Neural progenitor cell (in vitro differentiated cells): ENCODE measurements at regions not wholly inside any gene's neighbourhood (a gene's known extent, or its start where the extent isn't known, plus 50 kb on each side); places are given as distances from the start of the nearest gene placed in this dataset.

Experiments used
- DNase-seq: peaks from one replicate; pipeline ENCODE4 v3.0.0-alpha.2; 2016; ENCODE audit warnings: low spot score
- H2AFZ ChIP-seq: fragments of 200-600 bp; sonication (generic); replicated peaks from 2 replicates; pipeline ENCODE4 v1.6.1; 2016; ENCODE audit warnings: antibody characterized with exemption
- H3F3A ChIP-seq: fragments of 200-600 bp; sonication (generic); 2 replicates; pipeline ENCODE4 v1.6.1; 2016; ENCODE audit warnings: antibody characterized with exemption, low read depth
- H3K27ac ChIP-seq: fragments of 200-600 bp; sonication (generic); 2 replicates; pipeline ENCODE4 v1.5.1; 2016; ENCODE audit warnings: mild to moderate bottlenecking
- H3K27me3 ChIP-seq: fragments of 200-600 bp; sonication (generic); 2 replicates; pipeline ENCODE4 v1.6.1; 2016; ENCODE audit warnings: mild to moderate bottlenecking, moderate library complexity
- H3K36me3 ChIP-seq: fragments of 200-600 bp; sonication (generic); 2 replicates; pipeline ENCODE4 v1.5.1; 2016
- H3K4me1 ChIP-seq: fragments of 200-600 bp; sonication (generic); 2 replicates; pipeline ENCODE4 v1.6.1; 2016; ENCODE audit warnings: mixed run types
- H3K4me2 ChIP-seq: fragments of 200-600 bp; sonication (generic); 2 replicates; pipeline ENCODE4 v1.6.1; 2016
- H3K4me3 ChIP-seq: fragments of 200-600 bp; sonication (generic); 2 replicates; pipeline ENCODE4 v1.5.1; 2016
- H3K79me2 ChIP-seq: fragments of 200-600 bp; sonication (generic); 2 replicates; pipeline ENCODE4 v1.6.1; 2016; ENCODE audit warnings: low read depth
- H3K9ac ChIP-seq: fragments of 200-600 bp; sonication (generic); 2 replicates; pipeline ENCODE4 v1.6.1; 2016
- H3K9me3 ChIP-seq: fragments of 200-600 bp; sonication (generic); 2 replicates; pipeline ENCODE4 v1.5.1; 2016; ENCODE audit warnings: low read depth
- H4K20me1 ChIP-seq: fragments of 200-600 bp; sonication (generic); 2 replicates; pipeline ENCODE4 v1.6.1; 2016; ENCODE audit warnings: low read depth
- H3K27ac Mint-ChIP-seq: 3 replicates; pipeline ENCODE4 v1.8.0; 2021; ENCODE audit warnings: mixed read lengths
- H3K27me3 Mint-ChIP-seq: 2 replicates; pipeline ENCODE4 v1.8.0; 2022; ENCODE audit warnings: low read depth, mild to moderate bottlenecking, inconsistent platforms, moderate library complexity, mixed read lengths; ENCODE audit not compliant: insufficient read depth
- H3K36me3 Mint-ChIP-seq: 3 replicates; pipeline ENCODE4 v1.8.0; 2021; ENCODE audit warnings: mixed read lengths
- H3K4me1 Mint-ChIP-seq: 3 replicates; pipeline ENCODE4 v1.8.0; 2021; ENCODE audit warnings: mixed read lengths
- H3K4me3 Mint-ChIP-seq: 3 replicates; pipeline ENCODE4 v1.8.0; 2021; ENCODE audit warnings: mild to moderate bottlenecking, moderate library complexity, mixed read lengths
- H3K9me3 Mint-ChIP-seq: 3 replicates; pipeline ENCODE4 v1.8.0; 2020; ENCODE audit warnings: mixed read lengths
- EZH2 ChIP-seq: fragments of 200-600 bp; sonication (generic); IDR thresholded peaks from 2 replicates; pipeline ENCODE4 v1.6.1; 2017; ENCODE audit warnings: antibody characterized with exemption, mild to moderate bottlenecking, moderate library complexity
- EZH2phosphoT487 ChIP-seq: fragments of 200-600 bp; sonication (generic); IDR thresholded peaks from 2 replicates; pipeline ENCODE4 v1.6.1; 2017; ENCODE audit warnings: antibody characterized with exemption
- TF ChIP-seq, protein P1 (sequence below): fragments of 200-600 bp; sonication (generic); IDR thresholded peaks from 2 replicates; pipeline ENCODE4 v1.5.1; 2017; ENCODE audit warnings: antibody characterized with exemption, mild to moderate bottlenecking

DNA sequence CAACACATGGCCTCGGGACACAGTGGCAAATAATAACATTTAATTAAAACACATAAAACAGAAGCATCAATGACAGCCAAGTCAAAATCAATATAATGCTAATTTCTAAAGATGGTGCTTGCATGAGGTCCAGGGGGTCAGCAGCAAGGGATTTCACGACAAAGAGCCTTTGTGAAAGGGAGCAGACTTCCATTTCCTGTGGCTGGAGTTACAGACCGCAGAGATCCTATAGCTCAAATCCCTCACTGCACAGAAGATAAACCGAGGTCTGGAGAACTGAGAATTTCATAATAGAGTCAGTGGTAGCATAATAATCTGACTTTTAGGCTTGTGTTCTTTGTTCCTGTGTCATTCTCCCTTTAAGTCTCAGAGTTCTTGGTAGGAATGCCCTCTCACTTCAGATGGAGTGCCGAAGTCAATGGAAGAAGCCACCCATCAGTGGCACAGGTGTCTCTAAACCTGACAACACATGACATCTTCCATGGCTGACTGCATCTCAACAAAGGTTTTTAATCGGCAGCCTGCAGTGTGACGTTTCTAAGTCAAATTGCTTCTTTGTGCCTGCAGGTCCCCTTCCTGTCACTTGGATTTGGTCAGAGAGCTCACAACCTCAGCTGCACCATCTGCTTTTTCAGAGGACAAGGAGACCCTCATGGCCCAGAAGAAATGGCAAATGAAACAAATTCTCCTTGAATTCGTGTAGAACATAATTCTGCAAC is 67.4 kb downstream of the CARTPT start:
- Histone ChIP-seq H3K9me3 (no peaks in the 10 kb centered on the region), H3K36me3 (no peaks in the 10 kb centered on the region), H2AFZ (peak overlapping the region; percentile 18), H3K4me1 (peaks cover 20% of the 10 kb centered on the region), H3K79me2 (no peaks in the 10 kb centered on the region), H3K27me3 (no peaks in the 10 kb centered on the region), H3K27ac (no peak overlapping the region), H3F3A (peaks cover 11% of the 10 kb centered on the region), H3K9ac (no peak overlapping the region), H4K20me1 (no peaks in the 10 kb centered on the region), H3K4me3 (no peak overlapping the region), H3K4me2 (peak overlapping the region; percentile 36)
- Mint-ChIP-seq H3K27ac (peak overlapping the region; percentile 72), H3K27me3 (peaks cover 3% of the 10 kb centered on the region), H3K4me3 (no peak overlapping the region), H3K9me3 (peaks cover 12% of the 10 kb centered on the region), H3K4me1 (peaks cover 37% of the 10 kb centered on the region), H3K36me3 (peaks cover 1% of the 10 kb centered on the region)
- TF ChIP-seq, protein P1, sequence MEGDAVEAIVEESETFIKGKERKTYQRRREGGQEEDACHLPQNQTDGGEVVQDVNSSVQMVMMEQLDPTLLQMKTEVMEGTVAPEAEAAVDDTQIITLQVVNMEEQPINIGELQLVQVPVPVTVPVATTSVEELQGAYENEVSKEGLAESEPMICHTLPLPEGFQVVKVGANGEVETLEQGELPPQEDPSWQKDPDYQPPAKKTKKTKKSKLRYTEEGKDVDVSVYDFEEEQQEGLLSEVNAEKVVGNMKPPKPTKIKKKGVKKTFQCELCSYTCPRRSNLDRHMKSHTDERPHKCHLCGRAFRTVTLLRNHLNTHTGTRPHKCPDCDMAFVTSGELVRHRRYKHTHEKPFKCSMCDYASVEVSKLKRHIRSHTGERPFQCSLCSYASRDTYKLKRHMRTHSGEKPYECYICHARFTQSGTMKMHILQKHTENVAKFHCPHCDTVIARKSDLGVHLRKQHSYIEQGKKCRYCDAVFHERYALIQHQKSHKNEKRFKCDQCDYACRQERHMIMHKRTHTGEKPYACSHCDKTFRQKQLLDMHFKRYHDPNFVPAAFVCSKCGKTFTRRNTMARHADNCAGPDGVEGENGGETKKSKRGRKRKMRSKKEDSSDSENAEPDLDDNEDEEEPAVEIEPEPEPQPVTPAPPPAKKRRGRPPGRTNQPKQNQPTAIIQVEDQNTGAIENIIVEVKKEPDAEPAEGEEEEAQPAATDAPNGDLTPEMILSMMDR = no peak
- TF ChIP-seq EZH2phosphoT487 = no peak
- TF ChIP-seq EZH2 = no peak
- DNase-seq = peak; percentile 15

DNA sequence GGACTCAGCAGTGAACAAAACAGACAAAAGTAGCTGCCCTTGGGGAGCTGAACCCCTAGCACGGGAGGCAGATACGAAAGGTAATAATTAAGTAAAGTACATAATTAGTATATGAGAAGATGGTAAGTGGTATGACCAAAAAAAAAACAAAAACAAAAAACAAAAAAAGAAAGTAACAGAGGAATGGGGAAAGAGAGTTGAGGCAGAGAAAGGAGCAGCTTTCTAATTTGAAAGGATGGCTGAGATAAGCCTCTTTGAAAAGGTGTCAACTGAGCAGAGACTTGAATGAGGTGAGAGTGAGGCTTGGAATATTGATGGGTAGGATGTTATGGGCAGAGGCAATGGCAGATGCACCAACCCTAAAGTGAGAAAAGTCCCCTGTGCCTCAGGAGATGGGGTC is 69.7 kb downstream of the CARTPT start:
- H3K27me3 ChIP-seq = no peaks in the 10 kb centered on the region
- H2AFZ ChIP-seq = no peak overlapping the region
- H3K4me1 ChIP-seq = peaks cover 20% of the 10 kb centered on the region
- H3K4me3 Mint-ChIP-seq = no peak overlapping the region
- no peaks in the 10 kb centered on the region for H3K36me3 ChIP-seq
- no peaks in the 10 kb centered on the region for H3K79me2 ChIP-seq
- H3K36me3 Mint-ChIP-seq = peaks cover 3% of the 10 kb centered on the region
- no peak for DNase-seq
- H3K9me3 ChIP-seq = peaks cover 3% of the 10 kb centered on the region
- TF ChIP-seq EZH2 = no peak
- TF ChIP-seq, protein P1 = no peak
- no peak for TF ChIP-seq EZH2phosphoT487
- H3F3A ChIP-seq = peaks cover 11% of the 10 kb centered on the region
- H3K9ac ChIP-seq = no peak overlapping the region
- peaks cover 25% of the 10 kb centered on the region for H3K9me3 Mint-ChIP-seq
- H4K20me1 ChIP-seq = no peaks in the 10 kb centered on the region
- H3K4me3 ChIP-seq = no peak overlapping the region
- peaks cover 5% of the 10 kb centered on the region for H3K27me3 Mint-ChIP-seq
- H3K27ac Mint-ChIP-seq = no peak overlapping the region
- H3K4me1 Mint-ChIP-seq = peaks cover 22% of the 10 kb centered on the region
- no peak overlapping the region for H3K27ac ChIP-seq
- H3K4me2 ChIP-seq = no peak overlapping the region

GRCh38 chr5:71789746-71790145 is 70.7 kb downstream of the CARTPT start:
- no peak overlapping the region for H3K4me3 ChIP-seq
- H3K9me3 Mint-ChIP-seq = peaks cover 29% of the 10 kb centered on the region
- H3K4me1 ChIP-seq = peaks cover 20% of the 10 kb centered on the region
- peaks cover 5% of the 10 kb centered on the region for H3K27me3 Mint-ChIP-seq
- peaks cover 3% of the 10 kb centered on the region for H3K9me3 ChIP-seq
- H3K36me3 Mint-ChIP-seq = peaks cover 3% of the 10 kb centered on the region
- H4K20me1 ChIP-seq = no peaks in the 10 kb centered on the region
- peaks cover 19% of the 10 kb centered on the region for H3K4me1 Mint-ChIP-seq
- H3K36me3 ChIP-seq = no peaks in the 10 kb centered on the region
- no peak for DNase-seq
- no peak overlapping the region for H3K9ac ChIP-seq
- no peaks in the 10 kb centered on the region for H3K27me3 ChIP-seq
- no peak overlapping the region for H3K27ac Mint-ChIP-seq
- no peak overlapping the region for H2AFZ ChIP-seq
- H3K4me2 ChIP-seq = peak overlapping the region; percentile 41
- peaks cover 11% of the 10 kb centered on the region for H3F3A ChIP-seq
- TF ChIP-seq EZH2 (no peak), EZH2phosphoT487 (no peak)
- TF ChIP-seq, protein P1 = no peak
- no peak overlapping the region for H3K4me3 Mint-ChIP-seq
- H3K27ac ChIP-seq = no peak overlapping the region
- no peaks in the 10 kb centered on the region for H3K79me2 ChIP-seq
